ENCODE measurements at regions not wholly inside any gene's neighbourhood (a gene's known extent, or its start where the extent isn't known, plus 50 kb on each side); places are given as distances from the start of the nearest gene placed in this dataset.
"Not testable (repeated sequence)": the region's sequence is repeated elsewhere in the genome, so short reads cannot be mapped to it uniquely, and the experiment has no call there.

DNA sequence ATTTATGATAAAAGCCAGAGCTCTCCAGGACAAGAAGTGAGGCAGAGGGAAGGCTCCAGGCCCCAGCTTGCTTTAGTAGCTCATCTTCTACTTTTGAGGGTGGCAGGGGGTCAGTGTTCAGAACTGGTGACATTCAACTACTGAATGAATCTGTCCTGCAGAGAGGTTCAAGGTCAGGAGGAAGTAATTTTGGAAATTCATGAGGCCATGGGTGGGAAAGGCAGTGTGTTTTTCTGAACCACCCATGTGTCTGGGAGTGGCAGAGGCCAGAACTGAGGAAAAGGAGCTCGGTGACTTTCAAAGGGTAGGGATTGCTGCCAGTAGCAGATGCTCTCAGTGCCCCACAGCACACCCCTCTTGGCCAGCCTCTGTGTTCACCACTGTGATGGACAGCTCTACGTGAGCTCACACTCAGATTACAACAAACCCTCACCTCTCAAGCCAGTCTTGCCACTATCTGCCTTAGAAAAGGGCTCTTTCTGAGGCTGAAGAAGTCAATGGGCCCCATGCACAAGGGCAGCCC, 571.2 kb downstream of the RAB28 start:
- in situ Hi-C loops (cut with MboI; ENCODE audit: low pct_ligation_motif_present in 1 of 4, low pct_unique_long_range_greater_than_20kb in 1 of 4, low sequenced_read_pairs in 3 of 4): no loop called here
- TF ChIP-seq CTCF (IDR thresholded peaks at IDR 0.05) (no peak), POLR2A (IDR thresholded peaks at IDR 0.05) (no peak), EP300 (IDR thresholded peaks at IDR 0.05; ENCODE audit: low read depth) (no peak), POLR2AphosphoS5 (IDR thresholded peaks at IDR 0.05) (no peak)
- Histone ChIP-seq H3K9me3 (peaks cover 0 to 4% of the 10 kb centered on the region in 2 donors), H3K4me1 (no peaks in the 10 kb centered on the region), H3K27ac (no peak overlapping the region), H3K27me3 (no peaks in the 10 kb centered on the region), H3K36me3 (no peaks in the 10 kb centered on the region), H3K4me3 (no peak overlapping the region)
- intact Hi-C loops (cut with DNase I; ENCODE audit: low total_unique reads): no loop called here
- WGBS, 2 donors (ENCODE audit: low coverage in 1 of 2): 57 to 75% methylated on average over 2 of the region's 2 CpGs
- DNase-seq: no peak

DNA sequence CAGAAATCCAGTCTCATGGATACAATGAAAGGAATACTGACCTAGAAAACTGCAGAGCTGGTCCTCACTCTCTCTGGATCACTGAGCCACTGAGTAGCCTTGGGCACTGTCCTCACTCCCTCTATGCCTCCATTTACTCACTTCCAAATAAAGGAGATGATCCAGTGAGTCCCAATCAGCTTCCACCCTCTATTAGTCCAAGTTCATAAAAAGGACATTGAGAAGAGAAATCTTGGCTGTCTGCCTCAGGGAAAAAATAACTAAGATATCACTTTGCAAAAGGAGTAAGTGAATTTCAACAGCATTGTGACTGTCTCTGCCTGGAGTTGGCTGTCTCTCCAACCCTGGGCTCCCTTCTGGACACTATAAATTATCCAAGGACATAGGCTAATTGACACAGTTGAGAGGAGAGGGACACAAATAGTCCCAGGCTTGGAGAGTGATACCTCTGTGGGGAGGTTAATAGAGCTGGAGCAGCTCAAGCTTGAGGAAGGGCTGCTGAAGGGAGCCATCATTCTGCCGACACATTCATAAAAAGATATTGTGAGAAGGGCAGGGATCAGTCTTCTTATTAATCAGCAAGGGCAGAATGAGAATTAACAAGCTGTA, 572.3 kb downstream of the RAB28 start:
- in situ Hi-C loops (cut with MboI; ENCODE audit: low pct_ligation_motif_present in 1 of 4, low pct_unique_long_range_greater_than_20kb in 1 of 4, low sequenced_read_pairs in 3 of 4) (no loop called here), intact Hi-C loops (cut with DNase I; ENCODE audit: low total_unique reads) (no loop called here)
- Histone ChIP-seq H3K4me3 (no peak overlapping the region), H3K36me3 (no peaks in the 10 kb centered on the region), H3K9me3 (peaks cover 0 to 4% of the 10 kb centered on the region in 2 donors), H3K4me1 (no peaks in the 10 kb centered on the region), H3K27ac (no peak overlapping the region), H3K27me3 (no peaks in the 10 kb centered on the region)
- no peak for TF ChIP-seq CTCF (IDR thresholded peaks at IDR 0.05)
- TF ChIP-seq POLR2A (IDR thresholded peaks at IDR 0.05): no peak
- no peak for TF ChIP-seq EP300 (IDR thresholded peaks at IDR 0.05; ENCODE audit: low read depth)
- TF ChIP-seq POLR2AphosphoS5 (IDR thresholded peaks at IDR 0.05): no peak
- 96 to 100% methylated on average over 1 of the region's 1 CpG for WGBS, 2 donors (ENCODE audit: low coverage in 1 of 2)
- DNase-seq: no peak

DNA sequence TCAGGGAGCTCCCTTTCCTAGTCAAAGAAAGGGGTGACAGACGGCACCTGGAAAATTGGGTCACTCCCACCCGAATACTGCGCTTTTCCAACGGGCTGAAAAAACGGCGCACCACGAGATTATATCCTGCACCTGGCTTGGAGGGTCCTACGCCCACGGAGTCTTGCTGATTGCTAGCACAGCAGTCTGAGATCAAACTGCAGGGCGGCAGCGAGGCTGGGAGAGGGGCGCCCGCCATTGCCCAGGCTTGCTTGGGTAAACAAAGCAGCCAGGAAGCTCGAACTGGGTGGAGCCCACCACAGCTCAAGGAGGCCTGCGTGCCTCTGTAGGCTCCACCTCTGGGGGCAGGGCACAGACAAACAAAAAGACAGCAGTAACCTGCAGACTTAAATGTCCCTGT, 580.5 kb downstream of the RAB28 start:
- H3K36me3 ChIP-seq; H3K9me3 ChIP-seq; H3K4me3 ChIP-seq; H3K4me1 ChIP-seq; DNase-seq; H3K27ac ChIP-seq; intact Hi-C loops (cut with DNase I; ENCODE audit: low total_unique reads); in situ Hi-C loops (cut with MboI; ENCODE audit: low pct_ligation_motif_present in 1 of 4, low pct_unique_long_range_greater_than_20kb in 1 of 4, low sequenced_read_pairs in 3 of 4); H3K27me3 ChIP-seq: not testable (repeated sequence)
- WGBS, 2 donors (ENCODE audit: low coverage in 1 of 2): 86% methylated on average over 15 of the region's 15 CpGs; no CpG with 5 or more reads in 1 of the 2 donors

DNA sequence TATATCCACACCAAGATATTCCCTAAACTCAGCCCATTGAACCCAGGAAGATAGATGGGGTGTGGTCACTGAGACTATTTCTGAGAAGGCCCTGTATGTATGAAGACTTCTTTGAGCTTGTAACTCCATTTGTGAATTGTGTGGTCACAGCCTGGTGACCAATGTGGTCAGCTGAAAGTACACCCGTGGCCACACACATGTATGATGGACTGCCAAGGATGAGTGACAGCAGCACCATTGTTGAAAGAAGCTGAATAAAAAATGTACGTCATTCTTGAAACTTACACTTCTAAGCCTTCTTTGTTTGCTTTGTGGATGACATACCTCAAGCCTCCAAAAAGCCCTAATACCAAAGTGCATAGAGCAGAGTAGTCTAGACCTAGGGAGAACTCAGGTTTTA, 581.4 kb downstream of the RAB28 start:
- Histone ChIP-seq H3K27ac (no peak overlapping the region), H3K4me1 (no peaks in the 10 kb centered on the region), H3K27me3 (no peaks in the 10 kb centered on the region), H3K9me3 (no peaks in the 10 kb centered on the region), H3K36me3 (no peaks in the 10 kb centered on the region), H3K4me3 (no peak overlapping the region)
- 73 to 82% methylated on average over 2 of the region's 2 CpGs for WGBS, 2 donors (ENCODE audit: low coverage in 1 of 2)
- TF ChIP-seq POLR2AphosphoS5 (IDR thresholded peaks at IDR 0.05): no peak
- TF ChIP-seq POLR2A (IDR thresholded peaks at IDR 0.05): no peak
- TF ChIP-seq CTCF (IDR thresholded peaks at IDR 0.05): no peak
- no peak for TF ChIP-seq EP300 (IDR thresholded peaks at IDR 0.05; ENCODE audit: low read depth)
- intact Hi-C loops (cut with DNase I; ENCODE audit: low total_unique reads) (no loop called here), in situ Hi-C loops (cut with MboI; ENCODE audit: low pct_ligation_motif_present in 1 of 4, low pct_unique_long_range_greater_than_20kb in 1 of 4, low sequenced_read_pairs in 3 of 4) (no loop called here)
- DNase-seq: no peak

DNA sequence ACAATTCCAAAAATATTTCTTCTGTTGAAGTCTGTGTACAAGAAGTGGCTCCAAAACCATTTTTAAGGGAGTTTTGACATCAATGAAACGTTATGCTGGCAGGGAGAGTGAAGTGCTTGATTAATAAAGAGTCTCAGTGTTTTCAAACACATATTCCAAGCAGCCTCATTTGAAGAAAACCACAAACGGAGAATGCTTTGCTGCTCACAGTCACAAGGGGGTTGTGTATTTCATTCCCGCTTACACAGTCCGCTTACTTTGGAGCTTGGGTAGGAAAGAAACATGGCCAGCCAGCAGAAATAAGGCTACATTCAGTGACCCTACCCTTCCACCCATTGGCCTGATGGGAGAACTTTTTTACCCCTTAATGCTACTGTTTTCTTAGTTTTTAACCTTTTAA, 586.2 kb downstream of the RAB28 start:
- intact Hi-C loops (cut with DNase I; ENCODE audit: low total_unique reads): no loop called here
- in situ Hi-C loops (cut with MboI; ENCODE audit: low pct_ligation_motif_present in 1 of 4, low pct_unique_long_range_greater_than_20kb in 1 of 4, low sequenced_read_pairs in 3 of 4): no loop called here
- 61 to 100% methylated on average over 1 to 4 of the region's 4 CpGs for WGBS, 2 donors (ENCODE audit: low coverage in 1 of 2)
- DNase-seq: no peak
- Histone ChIP-seq H3K4me3 (no peak overlapping the region), H3K9me3 (no peaks in the 10 kb centered on the region), H3K4me1 (no peaks in the 10 kb centered on the region), H3K27ac (no peak overlapping the region), H3K27me3 (no peaks in the 10 kb centered on the region), H3K36me3 (no peaks in the 10 kb centered on the region)
- TF ChIP-seq CTCF (IDR thresholded peaks at IDR 0.05) (no peak), POLR2AphosphoS5 (IDR thresholded peaks at IDR 0.05) (no peak), POLR2A (IDR thresholded peaks at IDR 0.05) (no peak), EP300 (IDR thresholded peaks at IDR 0.05; ENCODE audit: low read depth) (no peak)

Measured in transverse colon (tissue), 4 donors.